Hepatocyte (in vitro differentiated cells): ENCODE measurements at regions not wholly inside any gene's neighbourhood (a gene's known extent, or its start where the extent isn't known, plus 50 kb on each side); places are given as distances from the start of the nearest gene placed in this dataset.
"Not testable (repeated sequence)": the region's sequence is repeated elsewhere in the genome, so short reads cannot be mapped to it uniquely, and the experiment has no call there.

ENCODE experiments used
- DNase-seq: peaks from one replicate; pipeline ENCODE4 v3.0.0-alpha.2; 2016; ENCODE audit warnings: low spot score
- H2AFZ ChIP-seq: fragments of 200-600 bp; sonication (generic); 2 replicates; pipeline ENCODE4 v1.6.0; 2016; ENCODE audit warnings: antibody characterized with exemption, mild to moderate bottlenecking
- H3K27ac ChIP-seq: fragments of 200-600 bp; sonication (generic); 2 replicates; pipeline ENCODE4 v1.5.1; 2016; ENCODE audit warnings: mild to moderate bottlenecking
- H3K27me3 ChIP-seq: fragments of 200-600 bp; sonication (generic); 2 replicates; pipeline ENCODE4 v1.6.1; 2016
- H3K36me3 ChIP-seq: fragments of 200-600 bp; sonication (generic); replicated peaks from 2 replicates; pipeline ENCODE4 v1.5.1; 2016; ENCODE audit warnings: low read depth; ENCODE audit not compliant: insufficient read depth
- H3K4me1 ChIP-seq: fragments of 200-600 bp; sonication (generic); 2 replicates; pipeline ENCODE4 v1.5.1; 2016; ENCODE audit warnings: mild to moderate bottlenecking, moderate library complexity; ENCODE audit not compliant: insufficient read depth
- H3K4me2 ChIP-seq: fragments of 200-600 bp; sonication (generic); 2 replicates; pipeline ENCODE4 v1.6.0; 2016
- H3K4me3 ChIP-seq: fragments of 200-600 bp; sonication (generic); 2 replicates; pipeline ENCODE4 v1.5.1; 2016; ENCODE audit warnings: mild to moderate bottlenecking
- H3K79me2 ChIP-seq: fragments of 200-600 bp; sonication (generic); 2 replicates; pipeline ENCODE4 v1.6.0; 2017; ENCODE audit warnings: mild to moderate bottlenecking
- H3K9me2 ChIP-seq: fragments of 200-600 bp; sonication (generic); replicated peaks from 2 replicates; pipeline ENCODE4 v1.6.0; 2017; ENCODE audit warnings: mild to moderate bottlenecking; ENCODE audit not compliant: insufficient read depth
- H3K9me3 ChIP-seq: fragments of 200-600 bp; sonication (generic); 2 replicates; pipeline ENCODE4 v1.5.1; 2016; ENCODE audit warnings: low read depth, mild to moderate bottlenecking
- H4K20me1 ChIP-seq: fragments of 200-600 bp; sonication (generic); 2 replicates; pipeline ENCODE4 v1.6.0; 2016; ENCODE audit warnings: mild to moderate bottlenecking; ENCODE audit not compliant: insufficient read depth, poor library complexity, severe bottlenecking
- CTCF ChIP-seq: fragments of 200-600 bp; sonication (generic); IDR thresholded peaks from 2 replicates; pipeline ENCODE4 v1.5.1; 2016; ENCODE audit warnings: antibody characterized with exemption, mild to moderate bottlenecking; ENCODE audit not compliant: poor library complexity
- EZH2 ChIP-seq: fragments of 200-600 bp; sonication (generic); IDR thresholded peaks from 2 replicates; pipeline ENCODE4 v1.6.1; 2016; ENCODE audit warnings: antibody characterized with exemption, mild to moderate bottlenecking, borderline replicate concordance
- EZH2phosphoT487 ChIP-seq: fragments of 200-600 bp; sonication (generic); IDR thresholded peaks from one replicate; pipeline ENCODE4 v1.6.1; 2018; ENCODE audit warnings: antibody characterized with exemption, mild to moderate bottlenecking, low read depth, moderate library complexity; ENCODE audit not compliant: unreplicated experiment, severe bottlenecking
- WGBS: methylation state at CpG from one replicate; pipeline ENCODE4 v1.1.6; 2016; ENCODE audit warnings: low lambda C conversion rate; ENCODE audit errors: missing lambda C conversion rate; 5-methylcytosine and 5-hydroxymethylcytosine counted together

- Histone ChIP-seq H3K4me1 (no peaks in the 10 kb centered on the region), H3K27me3 (no peaks in the 10 kb centered on the region), H2AFZ (no peak overlapping the region), H3K79me2 (no peaks in the 10 kb centered on the region), H3K9me2 (no peaks in the 10 kb centered on the region), H3K9me3 (no peaks in the 10 kb centered on the region), H3K36me3 (no peaks in the 10 kb centered on the region), H4K20me1 (no peaks in the 10 kb centered on the region), H3K4me3 (no peak overlapping the region), H3K4me2 (no peak overlapping the region), H3K27ac (no peak overlapping the region)
- 48% methylated on average over 1 of the region's 1 CpG for WGBS
- TF ChIP-seq EZH2phosphoT487 (no peak), CTCF (no peak), EZH2 (no peak)
- DNase-seq: no peak
Observed at GRCh38 chrX:65941775-65942174, 98.1 kb downstream of the VSIG4 start.

GRCh38 chrX:65933085-65933589 lies 106.7 kb downstream of the VSIG4 start:
- H3K36me3 ChIP-seq: no peaks in the 10 kb centered on the region
- no peaks in the 10 kb centered on the region for H3K27me3 ChIP-seq
- H3K27ac ChIP-seq: peak overlapping the region; percentile 38
- H3K4me2 ChIP-seq: no peak overlapping the region
- DNase-seq: no peak
- TF ChIP-seq EZH2: no peak
- H4K20me1 ChIP-seq: no peaks in the 10 kb centered on the region
- no peaks in the 10 kb centered on the region for H3K9me3 ChIP-seq
- 88% methylated on average over 2 of the region's 2 CpGs for WGBS
- no peaks in the 10 kb centered on the region for H3K79me2 ChIP-seq
- H3K9me2 ChIP-seq: no peaks in the 10 kb centered on the region
- H2AFZ ChIP-seq: no peak overlapping the region
- H3K4me1 ChIP-seq: no peaks in the 10 kb centered on the region
- no peak overlapping the region for H3K4me3 ChIP-seq

GRCh38 chrX:65932173-65933084 lies 107.5 kb downstream of the VSIG4 start:
- H3K4me2 ChIP-seq: no peak overlapping the region
- 64% methylated on average over 10 of the region's 10 CpGs for WGBS
- H3K27me3 ChIP-seq: no peaks in the 10 kb centered on the region
- H3K79me2 ChIP-seq: no peaks in the 10 kb centered on the region
- no peaks in the 10 kb centered on the region for H4K20me1 ChIP-seq
- no peak overlapping the region for H2AFZ ChIP-seq
- H3K27ac ChIP-seq: peak overlapping the region; percentile 38
- no peak overlapping the region for H3K4me3 ChIP-seq
- TF ChIP-seq EZH2 (no peak), CTCF (no peak), EZH2phosphoT487 (no peak)
- H3K9me2 ChIP-seq: no peaks in the 10 kb centered on the region
- no peaks in the 10 kb centered on the region for H3K4me1 ChIP-seq
- DNase-seq: peak; percentile 20
- H3K9me3 ChIP-seq: no peaks in the 10 kb centered on the region
- no peaks in the 10 kb centered on the region for H3K36me3 ChIP-seq

GRCh38 chrX:65928522-65928921 lies 111.4 kb downstream of the VSIG4 start:
- Histone ChIP-seq H3K79me2 (no peaks in the 10 kb centered on the region), H3K4me2 (no peak overlapping the region), H3K27ac (no peak overlapping the region), H4K20me1 (no peaks in the 10 kb centered on the region), H3K4me3 (no peak overlapping the region), H2AFZ (no peak overlapping the region), H3K9me3 (no peaks in the 10 kb centered on the region), H3K4me1 (no peaks in the 10 kb centered on the region), H3K9me2 (no peaks in the 10 kb centered on the region), H3K36me3 (no peaks in the 10 kb centered on the region), H3K27me3 (no peaks in the 10 kb centered on the region)
- no peak for TF ChIP-seq EZH2phosphoT487
- no peak for TF ChIP-seq CTCF
- no peak for TF ChIP-seq EZH2
- no peak for DNase-seq
- 42% methylated on average over 5 of the region's 5 CpGs for WGBS

- H3K36me3 ChIP-seq, H3K4me1 ChIP-seq, H3K9me3 ChIP-seq, H3K27me3 ChIP-seq, H3K27ac ChIP-seq, H4K20me1 ChIP-seq, H3K79me2 ChIP-seq, H3K9me2 ChIP-seq, H2AFZ ChIP-seq, H3K4me3 ChIP-seq, H3K4me2 ChIP-seq, DNase-seq: not testable (repeated sequence)
- WGBS: 62% methylated on average over 3 of the region's 3 CpGs
Observed at GRCh38 chrX:65927386-65927785, 112.5 kb downstream of the VSIG4 start.
